Prostate gland (tissue), 2 donors: ENCODE measurements at regions not wholly inside any gene's neighbourhood (a gene's known extent, or its start where the extent isn't known, plus 50 kb on each side); places are given as distances from the start of the nearest gene placed in this dataset.

Experiments
- DNase-seq: peaks from one replicate; pipeline ENCODE4 v3.0.0-alpha.2; 2019; ENCODE audit warnings: low spot score
- H3K27ac ChIP-seq, 2 donors: fragments of 200-600 bp; sonication (generic); 2 replicates each; pipeline ENCODE4 v1.5.1; 2017 to 2019
- H3K27me3 ChIP-seq: fragments of 200-600 bp; sonication (generic); replicated peaks from 2 replicates; pipeline ENCODE4 v1.5.1; 2019; ENCODE audit not compliant: insufficient read depth
- H3K36me3 ChIP-seq, 2 donors: fragments of 200-600 bp; sonication (generic); 1 replicate in 1 of 2; 2 replicates in 1 of 2; pipeline versions ENCODE4 v1.5.1 to v1.8.1; 2017 to 2019
- H3K4me1 ChIP-seq: fragments of 200-600 bp; sonication (generic); replicated peaks from 2 replicates; pipeline ENCODE4 v1.5.1; 2019
- H3K4me3 ChIP-seq, 2 donors: fragments of 200-600 bp; sonication (generic); 2 replicates each; pipeline ENCODE4 v1.5.1; 2017 to 2019
- H3K9me3 ChIP-seq: fragments of 200-600 bp; sonication (generic); 2 replicates; pipeline ENCODE4 v1.5.1; 2017
- POLR2A ChIP-seq: fragments of 450-650 bp; IDR thresholded peaks from one replicate; pipeline ENCODE4 v1.6.1; 2016; ENCODE audit warnings: antibody characterized with exemption, mild to moderate bottlenecking
- POLR2AphosphoS5 ChIP-seq: sonication (generic); formaldehyde crosslinking; IDR thresholded peaks from one replicate; pipeline ENCODE4 v1.6.1; 2017; ENCODE audit warnings: antibody characterized with exemption
- WGBS: methylation state at CpG from one replicate; pipeline ENCODE4 v1.1.5; 2018; 5-methylcytosine and 5-hydroxymethylcytosine counted together
- intact Hi-C: fragments of 100-400 bp; cut with DNase I; formaldehyde crosslinking; loops from one replicate; pipeline ENCODE4 v1.14.2; 2022
- TF ChIP-seq, protein P1 (sequence below), 4 experiments: fragments of 200-600 bp in 2 of 4; fragments of 450-650 bp in 2 of 4; sonication (generic) in 2 of 4; IDR thresholded peaks; 1 replicate in 3 of 4; 2 replicates in 1 of 4; pipeline ENCODE4 v1.5.1; 2016 to 2019; ENCODE audit warnings: antibody characterized with exemption in 4 of 4, mild to moderate bottlenecking in 2 of 4, moderate library complexity in 2 of 4

DNA sequence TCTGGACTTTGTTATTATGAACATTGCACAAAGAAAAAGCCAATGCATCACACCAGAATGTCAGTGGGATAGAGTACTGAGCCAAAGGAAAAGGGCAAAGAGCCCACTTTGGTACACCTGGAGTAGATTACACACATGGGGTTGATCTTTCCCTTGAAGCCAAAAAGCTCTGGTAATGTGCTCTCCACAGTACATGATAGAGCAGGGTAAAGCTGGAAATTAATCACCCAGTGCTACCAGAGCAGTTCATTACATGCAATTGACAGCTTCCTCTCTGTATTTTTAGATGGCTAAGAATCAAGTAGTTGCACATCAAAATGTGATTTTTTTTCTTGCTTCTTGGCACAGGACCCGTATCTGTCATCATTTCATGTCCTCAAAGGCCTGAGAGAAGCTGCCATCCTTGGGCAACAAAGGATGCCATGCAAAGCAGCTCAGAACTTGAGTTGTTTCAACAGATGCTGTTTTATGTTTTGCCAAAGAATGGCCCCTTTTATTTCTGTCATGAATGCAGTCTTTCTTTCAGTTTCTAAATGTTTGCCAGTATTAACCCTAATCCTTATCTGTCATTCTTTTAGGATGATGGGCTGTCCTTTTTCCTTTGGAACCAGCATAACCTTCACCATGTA, 88.1 kb downstream of the HDGFL1 start:
- 18% methylated on average over 1 of the region's 1 CpG for WGBS
- intact Hi-C loops: no loop called here
- peak overlapping the region; percentile 21 to 35 for H3K27ac ChIP-seq

DNA sequence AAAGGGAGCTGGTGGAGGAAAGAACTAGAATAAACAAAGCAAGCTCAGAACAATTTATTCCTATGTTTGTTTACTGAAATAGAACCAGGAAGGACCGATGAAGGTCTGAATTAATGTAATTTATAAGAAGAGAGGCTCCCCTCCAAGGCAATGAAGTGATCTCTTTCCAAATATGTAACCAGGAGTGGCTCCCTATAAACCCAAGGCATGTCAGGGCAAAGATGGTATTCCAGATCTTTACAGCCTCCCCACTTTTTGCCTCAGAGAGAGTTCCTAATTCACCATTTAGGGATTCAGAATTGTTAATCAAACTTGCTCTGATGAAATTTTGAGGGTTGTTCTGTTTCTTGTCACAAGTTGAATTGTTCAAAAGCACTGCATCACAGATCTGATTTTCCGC, 88.8 kb downstream of the HDGFL1 start:
- H3K4me1 ChIP-seq: no peaks in the 10 kb centered on the region
- no peak overlapping the region for H3K4me3 ChIP-seq
- no peaks in the 10 kb centered on the region for H3K9me3 ChIP-seq
- TF ChIP-seq, protein P1, sequence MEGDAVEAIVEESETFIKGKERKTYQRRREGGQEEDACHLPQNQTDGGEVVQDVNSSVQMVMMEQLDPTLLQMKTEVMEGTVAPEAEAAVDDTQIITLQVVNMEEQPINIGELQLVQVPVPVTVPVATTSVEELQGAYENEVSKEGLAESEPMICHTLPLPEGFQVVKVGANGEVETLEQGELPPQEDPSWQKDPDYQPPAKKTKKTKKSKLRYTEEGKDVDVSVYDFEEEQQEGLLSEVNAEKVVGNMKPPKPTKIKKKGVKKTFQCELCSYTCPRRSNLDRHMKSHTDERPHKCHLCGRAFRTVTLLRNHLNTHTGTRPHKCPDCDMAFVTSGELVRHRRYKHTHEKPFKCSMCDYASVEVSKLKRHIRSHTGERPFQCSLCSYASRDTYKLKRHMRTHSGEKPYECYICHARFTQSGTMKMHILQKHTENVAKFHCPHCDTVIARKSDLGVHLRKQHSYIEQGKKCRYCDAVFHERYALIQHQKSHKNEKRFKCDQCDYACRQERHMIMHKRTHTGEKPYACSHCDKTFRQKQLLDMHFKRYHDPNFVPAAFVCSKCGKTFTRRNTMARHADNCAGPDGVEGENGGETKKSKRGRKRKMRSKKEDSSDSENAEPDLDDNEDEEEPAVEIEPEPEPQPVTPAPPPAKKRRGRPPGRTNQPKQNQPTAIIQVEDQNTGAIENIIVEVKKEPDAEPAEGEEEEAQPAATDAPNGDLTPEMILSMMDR (IDR thresholded peaks at IDR 0.05): no peak
- TF ChIP-seq POLR2AphosphoS5: peak; percentile 59
- intact Hi-C loops: no loop called here
- peak; percentile 57 for DNase-seq
- H3K27me3 ChIP-seq: no peaks in the 10 kb centered on the region
- no peaks in the 10 kb centered on the region for H3K36me3 ChIP-seq
- H3K27ac ChIP-seq: peak overlapping the region; percentile 28 to 35
- whole genome bisulfite sequencing: 29% methylated on average over 2 of the region's 2 CpGs

More for the DNA sequence above, 88.1 kb downstream of the HDGFL1 start:
- peak; percentile 22 for DNase-seq
- no peak for TF ChIP-seq POLR2AphosphoS5
- no peak for TF ChIP-seq POLR2A
- TF ChIP-seq, protein P1 (IDR thresholded peaks at IDR 0.05): no peak
- H3K4me1 ChIP-seq: no peaks in the 10 kb centered on the region
- H3K36me3 ChIP-seq: no peaks in the 10 kb centered on the region
- no peak overlapping the region for H3K4me3 ChIP-seq
- H3K9me3 ChIP-seq: no peaks in the 10 kb centered on the region
- H3K27me3 ChIP-seq: no peaks in the 10 kb centered on the region

DNA sequence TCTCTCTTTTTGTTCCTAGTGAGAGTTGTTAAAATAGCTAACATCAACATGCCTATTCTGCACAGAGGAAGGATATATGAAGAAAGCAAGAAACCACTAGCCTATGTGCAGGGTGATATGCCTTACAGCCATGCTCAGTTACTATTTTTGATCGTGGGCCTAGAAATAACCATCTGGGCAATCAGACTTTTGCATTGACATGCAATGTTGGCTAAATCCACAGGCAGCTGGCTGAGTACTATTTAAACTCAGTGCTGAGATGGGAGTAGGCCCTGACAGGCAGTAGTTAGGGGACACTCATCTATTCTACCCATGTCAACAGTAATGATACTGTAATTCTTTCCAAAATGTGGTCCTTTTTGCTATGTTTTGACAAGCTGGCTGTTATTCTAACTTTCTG, 89.6 kb downstream of the HDGFL1 start:
- no peaks in the 10 kb centered on the region for H3K27me3 ChIP-seq
- intact Hi-C loops: no loop called here
- WGBS: 35% methylated on average over 1 of the region's 1 CpG
- TF ChIP-seq POLR2AphosphoS5 (no peak), POLR2A (no peak)
- TF ChIP-seq, protein P1 (IDR thresholded peaks at IDR 0.05): no peak
- no peaks in the 10 kb centered on the region for H3K36me3 ChIP-seq
- no peak overlapping the region for H3K4me3 ChIP-seq
- no peak for DNase-seq
- no peaks in the 10 kb centered on the region for H3K4me1 ChIP-seq
- H3K27ac ChIP-seq: peak overlapping the region in 1 of 2 donors; percentile 28
- H3K9me3 ChIP-seq: no peaks in the 10 kb centered on the region

DNA sequence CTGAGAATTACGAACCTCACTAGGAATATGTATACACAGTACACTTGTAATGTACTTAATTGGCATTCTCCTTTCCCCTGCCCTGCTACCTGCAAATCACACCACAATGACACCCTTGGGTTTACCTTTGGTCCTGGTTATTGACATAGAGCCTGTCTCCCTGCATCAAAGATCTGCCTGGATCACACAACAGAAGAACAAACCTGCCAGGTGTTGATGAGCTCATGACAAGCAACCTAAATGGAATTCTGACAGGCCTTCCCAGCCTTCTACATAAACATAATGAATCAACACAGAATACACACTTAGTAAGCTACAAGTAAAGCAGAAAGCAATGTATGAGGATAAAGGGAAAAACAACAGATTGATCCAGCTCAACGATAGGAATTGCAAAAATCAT, 95.6 kb downstream of the HDGFL1 start:
- H3K9me3 ChIP-seq: no peaks in the 10 kb centered on the region
- H3K36me3 ChIP-seq: no peaks in the 10 kb centered on the region
- H3K4me3 ChIP-seq: no peak overlapping the region
- no peaks in the 10 kb centered on the region for H3K4me1 ChIP-seq
- TF ChIP-seq POLR2AphosphoS5 (no peak), POLR2A (no peak)
- TF ChIP-seq, protein P1 (IDR thresholded peaks at IDR 0.05): no peak
- no peak for DNase-seq
- intact Hi-C loops: no loop called here
- no peak overlapping the region for H3K27ac ChIP-seq
- H3K27me3 ChIP-seq: no peaks in the 10 kb centered on the region
- WGBS: 84% methylated on average over 2 of the region's 2 CpGs

DNA sequence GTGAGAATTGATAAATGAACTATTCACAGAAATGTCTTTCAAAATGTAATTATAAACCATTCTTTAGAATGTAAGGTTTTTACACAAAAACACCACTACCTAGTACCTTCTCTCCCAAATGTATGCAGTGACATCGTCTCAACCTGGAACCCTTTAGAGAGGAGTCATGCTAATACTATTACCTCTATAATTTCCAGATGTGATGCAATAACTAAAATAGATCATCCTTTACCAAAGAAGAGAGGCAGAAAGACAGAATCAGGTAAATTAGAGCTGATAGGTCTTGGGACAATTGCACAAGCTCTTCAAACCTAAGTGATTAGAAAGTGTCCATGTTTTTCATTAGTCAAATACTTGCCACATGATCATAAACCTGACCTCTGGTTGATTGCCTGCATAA, 96.7 kb downstream of the HDGFL1 start:
- Histone ChIP-seq H3K4me3 (no peak overlapping the region), H3K9me3 (no peaks in the 10 kb centered on the region), H3K27ac (no peak overlapping the region), H3K36me3 (no peaks in the 10 kb centered on the region), H3K4me1 (no peaks in the 10 kb centered on the region), H3K27me3 (no peaks in the 10 kb centered on the region)
- TF ChIP-seq POLR2AphosphoS5 (no peak), POLR2A (no peak)
- TF ChIP-seq, protein P1 (IDR thresholded peaks at IDR 0.05): no peak
- 89% methylated on average over 1 of the region's 1 CpG for WGBS
- intact Hi-C loops: no loop called here
- no peak for DNase-seq
